Effector memory CD8-positive, alpha-beta T cell (primary cell): ENCODE measurements at regions not wholly inside any gene's neighbourhood (a gene's known extent, or its start where the extent isn't known, plus 50 kb on each side); places are given as distances from the start of the nearest gene placed in this dataset.

Source experiments
- ATAC-seq: fragments of 150-1000 bp; cut with Tn5 transposase; replicated peaks from 2 replicates; pipeline ENCODE4 v1.10.0; 2021; ENCODE audit warnings: mild to moderate bottlenecking, moderate library complexity
- DNase-seq, 3 experiments: peaks; one replicate each; pipeline ENCODE4 v3.0.0; 2021
- H3K27ac Mint-ChIP-seq, 2 donors: one replicate each; pipeline ENCODE4 v1.8.0; 2022; ENCODE audit warnings: mild to moderate bottlenecking in 2 of 2, mixed read lengths in 2 of 2, moderate library complexity in 2 of 2
- H3K27me3 Mint-ChIP-seq, 2 donors: one replicate each; pipeline ENCODE4 v1.8.0; 2022; ENCODE audit warnings: mixed read lengths in 2 of 2
- H3K36me3 Mint-ChIP-seq: one replicate; pipeline ENCODE4 v1.8.0; 2022; ENCODE audit warnings: mild to moderate bottlenecking, moderate library complexity, mixed read lengths; ENCODE audit not compliant: insufficient read depth
- H3K4me1 Mint-ChIP-seq, 2 donors: one replicate each; pipeline ENCODE4 v1.8.0; 2022; ENCODE audit warnings: low read depth in 2 of 2, mixed read lengths in 2 of 2
- H3K4me3 Mint-ChIP-seq, 2 donors: one replicate each; pipeline ENCODE4 v1.8.0; 2022; ENCODE audit warnings: mild to moderate bottlenecking in 2 of 2, mixed read lengths in 2 of 2, moderate library complexity in 2 of 2
- H3K9me3 Mint-ChIP-seq, 2 donors: one replicate each; pipeline ENCODE4 v1.8.0; 2022; ENCODE audit warnings: mixed read lengths in 2 of 2

DNA sequence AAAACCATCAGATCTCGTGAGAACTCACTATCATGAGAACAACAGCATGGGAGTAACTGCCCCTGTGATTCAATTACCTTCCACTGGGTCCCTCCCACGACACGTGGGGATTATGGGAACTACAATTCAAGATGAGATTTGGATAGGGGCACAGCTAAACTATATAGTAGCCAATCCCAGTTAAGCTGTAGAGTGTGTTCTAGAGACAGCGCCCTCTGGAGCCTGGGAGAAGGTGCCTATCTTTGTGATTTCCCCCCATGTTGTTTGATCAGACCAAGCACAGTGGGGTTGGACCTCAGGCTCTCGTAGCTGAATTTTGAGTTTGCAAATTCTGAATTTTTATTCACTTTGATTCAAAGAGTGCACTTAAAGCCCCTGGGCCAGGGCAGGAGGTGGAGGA lies 108.2 kb upstream of the TWIST2 start:
- Mint-ChIP-seq H3K4me3 (no peak overlapping the region), H3K4me1 (no peaks in the 10 kb centered on the region), H3K36me3 (no peaks in the 10 kb centered on the region), H3K9me3 (no peaks in the 10 kb centered on the region), H3K27ac (no peak overlapping the region), H3K27me3 (peaks cover 68 to 81% of the 10 kb centered on the region in 2 donors)
- DNase-seq (no peak), ATAC-seq (no peak)

DNA sequence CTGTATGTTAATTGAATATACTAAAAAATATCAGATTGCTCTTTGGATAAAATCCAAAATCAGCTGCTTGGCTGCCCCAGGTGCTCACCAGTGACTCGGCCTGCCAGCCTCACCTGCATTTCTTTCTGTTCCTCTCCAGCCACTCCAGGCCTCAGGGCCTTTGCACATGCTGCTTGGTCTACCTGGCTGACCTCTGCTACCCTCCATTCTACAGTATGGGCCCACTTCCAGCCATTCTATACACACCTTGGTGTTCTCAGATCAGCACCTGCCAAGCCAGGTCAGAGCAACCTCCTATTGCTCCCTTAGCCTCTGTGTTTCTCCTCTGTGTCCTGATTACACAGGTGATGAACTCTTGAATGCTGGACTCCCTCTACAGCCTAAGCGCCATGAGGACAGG lies 106.6 kb upstream of the TWIST2 start:
- H3K36me3 Mint-ChIP-seq, result no peaks in the 10 kb centered on the region
- no peak for DNase-seq
- H3K27ac Mint-ChIP-seq, result no peak overlapping the region
- peaks cover 67 to 97% of the 10 kb centered on the region in 2 donors for H3K27me3 Mint-ChIP-seq
- H3K4me1 Mint-ChIP-seq, result no peaks in the 10 kb centered on the region
- no peak for ATAC-seq
- H3K9me3 Mint-ChIP-seq, result no peaks in the 10 kb centered on the region
- no peak overlapping the region for H3K4me3 Mint-ChIP-seq

DNA sequence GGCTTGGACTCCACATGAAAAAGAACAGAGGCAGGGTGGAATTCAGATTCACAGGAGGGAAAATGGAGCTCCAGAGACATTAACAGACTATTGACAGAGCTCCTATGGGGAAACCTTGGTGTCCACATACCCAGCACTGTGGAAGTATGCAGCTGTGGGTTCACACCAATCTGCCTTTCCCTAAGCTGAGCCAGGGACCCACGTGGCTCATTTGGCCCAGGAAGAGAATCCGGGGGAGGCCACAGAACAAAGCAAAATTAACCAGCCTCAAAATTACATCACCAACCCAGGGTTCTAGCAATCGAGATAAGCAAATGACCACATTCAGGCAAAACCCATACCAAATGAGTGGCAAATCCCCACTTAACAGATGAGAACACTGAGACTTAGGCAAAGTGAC lies 105.8 kb upstream of the TWIST2 start:
- no peak for ATAC-seq
- H3K9me3 Mint-ChIP-seq, result no peaks in the 10 kb centered on the region
- no peaks in the 10 kb centered on the region for H3K4me1 Mint-ChIP-seq
- no peak for DNase-seq
- peaks cover 67 to 99% of the 10 kb centered on the region in 2 donors for H3K27me3 Mint-ChIP-seq
- no peak overlapping the region for H3K27ac Mint-ChIP-seq
- H3K4me3 Mint-ChIP-seq, result no peak overlapping the region
- H3K36me3 Mint-ChIP-seq, result no peaks in the 10 kb centered on the region

DNA sequence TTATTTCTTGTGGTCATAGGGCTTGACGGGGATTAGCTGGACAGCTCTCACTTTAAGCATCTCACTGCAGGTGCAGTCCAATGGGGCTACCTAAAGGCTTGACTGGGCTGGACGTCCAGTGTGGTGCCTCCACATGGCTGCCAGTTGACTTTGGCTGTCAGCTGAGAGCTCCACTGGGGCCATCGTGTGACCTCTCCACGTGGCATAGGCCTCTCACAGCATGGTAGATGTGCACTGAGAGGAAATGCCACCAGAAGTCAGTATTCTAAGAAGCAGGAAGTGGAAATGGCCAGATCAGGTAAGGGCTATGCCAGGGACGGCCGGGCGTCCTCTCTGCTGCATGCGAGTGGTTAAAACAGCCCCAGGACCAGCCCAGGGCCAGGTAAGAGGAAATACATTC lies 105.2 kb upstream of the TWIST2 start:
- no peak for ATAC-seq
- H3K27me3 Mint-ChIP-seq, result peaks cover 61 to 93% of the 10 kb centered on the region in 2 donors
- H3K4me3 Mint-ChIP-seq, result no peak overlapping the region
- no peaks in the 10 kb centered on the region for H3K9me3 Mint-ChIP-seq
- no peaks in the 10 kb centered on the region for H3K36me3 Mint-ChIP-seq
- H3K27ac Mint-ChIP-seq, result no peak overlapping the region
- H3K4me1 Mint-ChIP-seq, result no peaks in the 10 kb centered on the region
- no peak for DNase-seq

DNA sequence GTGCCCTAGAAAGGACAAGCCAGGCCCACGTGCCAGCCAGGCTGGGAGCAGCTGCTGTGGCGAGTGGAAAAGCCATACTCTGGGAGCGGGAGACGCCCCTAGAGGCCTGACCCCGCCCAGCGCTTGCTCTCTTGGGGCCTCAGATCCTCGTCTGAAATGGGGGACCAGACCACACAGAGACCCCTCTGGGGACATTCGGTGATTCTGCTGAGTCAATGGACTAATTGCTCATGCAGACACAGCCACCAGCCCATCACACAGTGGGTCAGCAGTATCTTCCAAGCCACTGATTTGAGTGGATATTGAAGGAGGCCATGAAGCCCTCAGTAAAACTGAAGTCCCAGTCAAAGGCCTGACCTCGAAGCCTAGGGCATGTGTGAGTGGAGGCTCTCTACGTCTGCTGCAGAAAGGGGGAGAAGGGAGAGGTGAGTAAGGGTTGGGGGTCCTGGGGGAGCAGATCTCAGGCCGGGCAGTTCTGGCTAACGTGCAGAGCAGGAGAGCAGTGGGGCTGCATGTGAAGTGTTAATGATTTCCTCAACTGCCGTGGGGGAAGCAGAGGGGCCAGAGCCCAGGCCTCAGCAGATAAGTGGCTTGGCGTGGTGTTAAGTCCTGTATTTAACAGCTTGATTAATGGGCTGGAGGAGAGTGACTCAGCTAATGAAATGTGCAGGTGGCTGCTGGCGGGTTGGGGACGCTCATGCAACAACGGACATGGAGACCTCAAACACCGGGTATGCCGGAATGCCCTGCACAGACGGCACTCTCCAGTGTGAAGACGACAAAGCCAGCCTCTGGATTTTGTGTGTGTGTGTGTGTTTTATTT lies 104.4 kb upstream of the TWIST2 start:
- Mint-ChIP-seq H3K9me3 (no peaks in the 10 kb centered on the region), H3K27me3 (peaks cover 55 to 85% of the 10 kb centered on the region in 2 donors), H3K4me1 (no peaks in the 10 kb centered on the region), H3K27ac (no peak overlapping the region), H3K4me3 (no peak overlapping the region), H3K36me3 (no peaks in the 10 kb centered on the region)
- ATAC-seq (no peak), DNase-seq (no peak)

DNA sequence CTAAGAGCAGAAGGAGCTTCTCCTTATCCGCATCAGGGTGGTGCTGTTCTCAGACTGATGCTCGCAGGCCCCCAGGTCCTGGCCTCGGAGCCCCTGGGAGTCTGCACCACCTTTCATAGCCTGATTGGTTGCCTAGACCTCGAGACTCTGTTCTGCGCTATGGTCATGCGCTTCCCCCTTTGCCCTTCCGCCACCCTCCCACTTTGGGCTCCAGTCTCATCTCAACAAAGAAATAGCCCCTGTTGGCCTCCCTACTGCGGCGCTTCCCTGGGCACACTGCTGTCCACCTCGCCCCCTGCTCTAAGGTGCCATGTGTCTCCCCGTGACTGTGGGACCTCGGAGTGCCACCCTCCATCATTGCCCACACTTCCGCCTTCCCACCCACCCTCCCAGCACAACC lies 102.9 kb upstream of the TWIST2 start:
- Mint-ChIP-seq H3K9me3 (no peaks in the 10 kb centered on the region), H3K27ac (no peak overlapping the region), H3K27me3 (peaks cover 49 to 70% of the 10 kb centered on the region in 2 donors), H3K4me3 (no peak overlapping the region), H3K4me1 (no peaks in the 10 kb centered on the region), H3K36me3 (peaks cover 3% of the 10 kb centered on the region)
- no peak for ATAC-seq
- DNase-seq, result no peak

DNA sequence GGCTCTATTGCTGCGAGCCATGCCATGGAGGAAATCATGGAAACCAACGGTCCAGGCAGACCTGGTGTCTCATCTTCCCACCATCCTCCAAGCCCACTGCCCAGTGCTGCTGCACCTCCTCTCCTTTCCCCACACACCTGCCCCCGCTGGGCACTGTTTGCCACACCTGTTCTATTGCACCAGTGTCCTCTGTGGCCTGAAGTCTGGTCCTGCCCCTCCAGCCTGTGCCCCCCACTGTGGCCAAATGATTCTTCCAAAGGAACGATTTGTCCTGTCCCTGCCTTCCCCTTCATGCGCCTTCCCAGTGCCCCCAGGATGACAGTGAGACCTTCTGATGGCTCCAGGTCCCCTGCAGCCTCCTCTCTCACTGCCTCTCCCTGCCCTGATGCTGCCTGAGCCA lies 101.9 kb upstream of the TWIST2 start:
- Mint-ChIP-seq H3K4me3 (no peak overlapping the region), H3K27ac (no peak overlapping the region), H3K27me3 (peaks cover 42 to 59% of the 10 kb centered on the region in 2 donors), H3K9me3 (no peaks in the 10 kb centered on the region), H3K36me3 (peaks cover 3% of the 10 kb centered on the region), H3K4me1 (no peaks in the 10 kb centered on the region)
- DNase-seq (no peak), ATAC-seq (no peak)

DNA sequence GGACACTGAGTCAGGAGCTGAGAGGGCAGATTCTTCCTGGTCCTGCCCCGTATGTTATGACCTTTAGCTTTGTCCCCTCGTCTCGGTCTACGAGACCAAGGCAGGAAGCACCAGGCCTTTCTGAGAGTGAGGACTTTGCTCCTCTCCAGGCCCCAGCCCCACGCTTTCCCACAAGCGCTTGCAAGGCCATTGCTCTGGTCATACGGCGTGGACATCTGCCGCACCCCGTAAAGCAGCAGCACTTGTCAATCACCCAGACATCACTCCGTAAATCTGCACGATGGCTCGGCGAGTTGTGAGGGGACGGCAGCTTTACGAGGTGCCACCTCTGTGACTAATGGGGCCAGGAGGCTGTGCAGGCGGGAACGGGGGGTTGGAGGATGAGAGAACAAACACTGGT lies 100.8 kb upstream of the TWIST2 start:
- no peaks in the 10 kb centered on the region for H3K9me3 Mint-ChIP-seq
- H3K4me3 Mint-ChIP-seq, result no peak overlapping the region
- DNase-seq, result no peak
- ATAC-seq, result no peak
- peaks cover 31 to 48% of the 10 kb centered on the region in 2 donors for H3K27me3 Mint-ChIP-seq
- H3K36me3 Mint-ChIP-seq, result peaks cover 3% of the 10 kb centered on the region
- no peaks in the 10 kb centered on the region for H3K4me1 Mint-ChIP-seq
- H3K27ac Mint-ChIP-seq, result no peak overlapping the region

DNA sequence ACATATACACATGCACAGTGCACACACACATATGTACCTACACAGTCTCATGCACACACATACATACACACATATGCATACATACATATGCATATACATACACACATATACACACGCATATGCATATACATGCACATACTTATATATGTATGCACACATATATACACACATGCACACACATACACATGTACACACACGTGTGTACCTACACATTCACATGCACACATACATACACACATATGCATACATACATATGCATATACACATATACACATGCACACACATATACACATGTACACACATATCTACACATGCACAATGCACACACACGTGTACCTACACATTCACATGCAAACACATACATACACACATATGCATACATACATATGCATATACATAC lies 100.3 kb upstream of the TWIST2 start:
- H3K4me1 Mint-ChIP-seq, result no peaks in the 10 kb centered on the region
- H3K4me3 Mint-ChIP-seq, result no peak overlapping the region
- ATAC-seq, result no peak
- no peak for DNase-seq
- H3K27ac Mint-ChIP-seq, result no peak overlapping the region
- H3K36me3 Mint-ChIP-seq, result peaks cover 3% of the 10 kb centered on the region
- H3K9me3 Mint-ChIP-seq, result no peaks in the 10 kb centered on the region
- peaks cover 30 to 44% of the 10 kb centered on the region in 2 donors for H3K27me3 Mint-ChIP-seq

DNA sequence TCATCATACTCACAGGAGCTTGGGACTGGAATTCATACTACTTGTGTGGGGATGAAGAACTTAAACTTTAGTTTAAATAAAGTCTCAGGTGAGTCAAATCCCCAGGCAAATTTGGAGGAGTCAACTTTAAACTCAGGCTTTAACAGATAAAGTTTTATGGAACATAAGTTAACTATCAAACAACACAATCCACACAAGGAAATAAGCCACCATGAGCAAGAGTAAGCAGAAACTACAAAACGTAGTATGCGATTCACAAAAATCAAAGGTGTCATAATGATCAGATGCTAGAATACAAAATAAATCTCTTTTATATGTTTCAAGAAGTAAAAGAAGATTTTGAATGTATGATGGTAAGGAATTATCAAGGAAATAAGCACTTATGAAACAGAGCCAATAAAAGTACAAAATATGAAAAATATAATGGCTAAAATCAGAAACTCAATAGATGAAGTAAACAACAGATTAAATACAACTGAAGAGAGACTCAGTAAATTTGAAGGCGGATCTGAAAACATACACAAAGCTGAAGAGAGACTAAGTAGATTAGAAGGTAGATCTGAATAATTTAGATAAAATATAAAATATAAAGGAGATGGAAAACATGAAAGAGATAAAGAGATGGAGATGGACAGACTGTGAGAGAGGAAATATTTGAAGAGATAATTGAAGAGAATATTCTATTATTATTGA lies 97.5 kb upstream of the TWIST2 start:
- ATAC-seq, result no peak
- Mint-ChIP-seq H3K27ac (no peak overlapping the region), H3K36me3 (peaks cover 3% of the 10 kb centered on the region), H3K4me1 (no peaks in the 10 kb centered on the region), H3K4me3 (no peak overlapping the region), H3K9me3 (no peaks in the 10 kb centered on the region), H3K27me3 (peaks cover 29 to 36% of the 10 kb centered on the region in 2 donors)
- DNase-seq, result no peak

DNA sequence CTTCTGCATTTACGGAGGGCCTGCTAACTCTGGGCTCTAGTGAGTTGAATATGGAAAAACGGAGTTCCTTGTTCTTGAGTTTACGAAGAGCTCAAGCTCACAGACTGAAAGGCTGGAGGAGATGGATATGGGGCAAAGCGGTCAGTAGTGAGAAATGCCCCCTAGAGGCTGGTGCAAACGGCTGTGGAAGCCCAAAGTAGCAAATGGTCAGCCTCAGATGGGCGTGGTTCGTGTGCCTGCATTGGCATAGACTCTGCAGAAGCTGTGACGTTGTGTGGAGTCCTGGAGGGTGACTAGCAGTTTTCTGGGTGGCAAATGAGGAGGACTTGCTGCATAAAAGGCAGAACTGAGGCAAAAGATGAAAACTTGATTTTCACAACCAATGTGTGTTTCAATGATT lies 93.6 kb upstream of the TWIST2 start:
- ATAC-seq (no peak), DNase-seq (no peak)
- no peaks in the 10 kb centered on the region for H3K9me3 Mint-ChIP-seq
- H3K36me3 Mint-ChIP-seq, result no peaks in the 10 kb centered on the region
- no peaks in the 10 kb centered on the region for H3K4me1 Mint-ChIP-seq
- no peak overlapping the region for H3K4me3 Mint-ChIP-seq
- peaks cover 20 to 27% of the 10 kb centered on the region in 2 donors for H3K27me3 Mint-ChIP-seq
- H3K27ac Mint-ChIP-seq, result no peak overlapping the region

DNA sequence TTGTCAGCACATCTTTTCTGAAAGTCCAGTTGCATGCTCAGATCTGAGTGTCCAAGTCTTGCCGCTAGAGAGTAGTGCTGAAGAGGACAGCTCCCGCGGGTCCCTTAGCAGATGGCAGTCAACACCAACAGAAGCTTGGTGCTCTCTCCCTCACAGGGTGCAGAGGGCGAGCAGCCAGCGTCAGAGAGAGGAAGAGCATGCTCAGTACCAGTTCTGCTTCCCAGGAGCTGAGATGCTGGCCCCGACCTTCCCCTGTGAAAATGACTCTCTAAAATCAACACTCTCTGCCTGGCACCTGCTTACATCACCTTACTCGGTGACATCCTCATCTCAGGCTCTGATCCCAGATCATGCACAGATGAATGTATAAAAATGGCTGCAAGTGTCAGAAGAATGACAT lies 86.0 kb upstream of the TWIST2 start:
- no peak for ATAC-seq
- H3K27me3 Mint-ChIP-seq, result peaks cover 39 to 45% of the 10 kb centered on the region in 2 donors
- no peaks in the 10 kb centered on the region for H3K4me1 Mint-ChIP-seq
- H3K27ac Mint-ChIP-seq, result no peak overlapping the region
- DNase-seq, result no peak
- H3K36me3 Mint-ChIP-seq, result no peaks in the 10 kb centered on the region
- no peaks in the 10 kb centered on the region for H3K9me3 Mint-ChIP-seq
- no peak overlapping the region for H3K4me3 Mint-ChIP-seq

DNA sequence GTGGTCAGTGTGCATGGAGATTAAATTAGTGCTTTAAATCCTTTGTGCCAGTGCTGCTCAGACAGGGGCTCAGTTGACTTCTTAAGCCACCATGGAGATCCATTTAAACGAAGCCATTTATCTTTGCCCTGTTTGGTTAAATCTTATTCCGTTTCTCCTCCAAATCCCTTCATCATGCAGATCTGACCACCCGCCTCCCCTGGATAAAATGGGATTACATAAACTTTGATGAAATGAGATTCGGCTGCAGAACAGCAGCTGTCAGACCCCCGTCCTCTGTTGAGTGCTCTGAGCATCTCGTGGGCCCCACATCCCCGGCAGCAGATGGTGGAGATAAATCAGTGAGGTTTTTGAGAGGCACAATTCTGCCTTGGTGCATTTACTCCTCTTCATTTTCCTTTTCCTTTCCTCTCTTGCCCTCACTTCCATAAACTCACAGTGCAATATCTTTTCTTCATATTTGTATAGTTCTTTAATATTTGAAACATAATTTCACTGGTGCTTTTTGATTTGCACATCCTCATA lies 84.4 kb upstream of the TWIST2 start:
- ATAC-seq (no peak), DNase-seq (no peak)
- Mint-ChIP-seq H3K36me3 (no peaks in the 10 kb centered on the region), H3K27me3 (peaks cover 46 to 50% of the 10 kb centered on the region in 2 donors), H3K4me3 (no peak overlapping the region), H3K4me1 (no peaks in the 10 kb centered on the region), H3K9me3 (no peaks in the 10 kb centered on the region), H3K27ac (no peak overlapping the region)

DNA sequence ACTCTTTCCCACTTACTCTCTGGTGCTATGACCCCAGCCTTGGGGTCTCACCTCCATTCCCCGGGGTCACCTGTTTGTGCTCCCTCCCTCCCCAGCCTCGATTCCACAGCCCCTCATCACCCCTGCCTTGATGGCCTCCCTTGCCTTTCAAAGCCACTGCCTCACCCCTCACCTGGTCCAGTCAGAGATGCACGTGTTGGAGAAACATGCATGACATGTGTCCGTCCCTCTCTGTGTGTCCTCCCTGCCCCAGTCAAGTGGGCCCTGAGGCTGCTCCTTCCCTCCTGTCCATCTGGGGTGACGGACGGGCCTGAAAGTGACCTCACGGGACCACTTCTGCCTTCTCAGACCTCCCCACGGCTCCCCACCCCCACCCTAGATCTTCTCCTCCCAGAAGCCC lies 82.3 kb upstream of the TWIST2 start:
- no peak overlapping the region for H3K27ac Mint-ChIP-seq

More for the DNA sequence above, 82.3 kb upstream of the TWIST2 start:
- Mint-ChIP-seq H3K4me1 (no peaks in the 10 kb centered on the region), H3K9me3 (no peaks in the 10 kb centered on the region), H3K4me3 (no peak overlapping the region), H3K27me3 (peaks cover 56 to 62% of the 10 kb centered on the region in 2 donors), H3K36me3 (no peaks in the 10 kb centered on the region)
- no peak for ATAC-seq
- no peak for DNase-seq
